Adrenal gland (tissue), 5 donors: ENCODE measurements at regions not wholly inside any gene's neighbourhood (a gene's known extent, or its start where the extent isn't known, plus 50 kb on each side); places are given as distances from the start of the nearest gene placed in this dataset.

Experiments
- POLR2A ChIP-seq, 2 donors: fragments of 450-650 bp; IDR thresholded peaks; one replicate each; pipeline ENCODE4 v1.6.1; 2017; ENCODE audit warnings: antibody characterized with exemption in 2 of 2, mild to moderate bottlenecking in 2 of 2, moderate library complexity in 1 of 2
- TF ChIP-seq, protein P1 (sequence below), 6 experiments: fragments of 450-650 bp in 4 of 6; fragments of 200-600 bp in 2 of 6; sonication (generic) in 1 of 6; IDR thresholded peaks; 1 replicate in 5 of 6; 2 replicates in 1 of 6; pipeline versions ENCODE4 v1.5.1 to v1.8.0; 2016 to 2021; ENCODE audit warnings: antibody characterized with exemption in 6 of 6, mild to moderate bottlenecking in 2 of 6, moderate library complexity in 1 of 6
- donor health status: DM: no; HTN: no; CAD: no.

- no peak for TF ChIP-seq POLR2A (IDR thresholded peaks at IDR 0.05)
- TF ChIP-seq, protein P1, sequence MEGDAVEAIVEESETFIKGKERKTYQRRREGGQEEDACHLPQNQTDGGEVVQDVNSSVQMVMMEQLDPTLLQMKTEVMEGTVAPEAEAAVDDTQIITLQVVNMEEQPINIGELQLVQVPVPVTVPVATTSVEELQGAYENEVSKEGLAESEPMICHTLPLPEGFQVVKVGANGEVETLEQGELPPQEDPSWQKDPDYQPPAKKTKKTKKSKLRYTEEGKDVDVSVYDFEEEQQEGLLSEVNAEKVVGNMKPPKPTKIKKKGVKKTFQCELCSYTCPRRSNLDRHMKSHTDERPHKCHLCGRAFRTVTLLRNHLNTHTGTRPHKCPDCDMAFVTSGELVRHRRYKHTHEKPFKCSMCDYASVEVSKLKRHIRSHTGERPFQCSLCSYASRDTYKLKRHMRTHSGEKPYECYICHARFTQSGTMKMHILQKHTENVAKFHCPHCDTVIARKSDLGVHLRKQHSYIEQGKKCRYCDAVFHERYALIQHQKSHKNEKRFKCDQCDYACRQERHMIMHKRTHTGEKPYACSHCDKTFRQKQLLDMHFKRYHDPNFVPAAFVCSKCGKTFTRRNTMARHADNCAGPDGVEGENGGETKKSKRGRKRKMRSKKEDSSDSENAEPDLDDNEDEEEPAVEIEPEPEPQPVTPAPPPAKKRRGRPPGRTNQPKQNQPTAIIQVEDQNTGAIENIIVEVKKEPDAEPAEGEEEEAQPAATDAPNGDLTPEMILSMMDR (IDR thresholded peaks at IDR 0.05) = no peak
Measured at GRCh38 chr5:33212439-33212838, 228.3 kb upstream of the TARS1 start.
